ENCODE measurements at regions not wholly inside any gene's neighbourhood (a gene's known extent, or its start where the extent isn't known, plus 50 kb on each side); places are given as distances from the start of the nearest gene placed in this dataset.

- no peak for DNase-seq
Measured at GRCh38 chr6:81808851-81809570, 56.5 kb upstream of the TENT5A start.

- no peak for DNase-seq
Measured at GRCh38 chr6:81806793-81807565, 54.5 kb upstream of the TENT5A start.

- no peak for DNase-seq
Measured at GRCh38 chr6:81802356-81802755, 49.9 kb upstream of the TENT5A start.
